ENCODE measurements at regions not wholly inside any gene's neighbourhood (a gene's known extent, or its start where the extent isn't known, plus 50 kb on each side); places are given as distances from the start of the nearest gene placed in this dataset.

DNA sequence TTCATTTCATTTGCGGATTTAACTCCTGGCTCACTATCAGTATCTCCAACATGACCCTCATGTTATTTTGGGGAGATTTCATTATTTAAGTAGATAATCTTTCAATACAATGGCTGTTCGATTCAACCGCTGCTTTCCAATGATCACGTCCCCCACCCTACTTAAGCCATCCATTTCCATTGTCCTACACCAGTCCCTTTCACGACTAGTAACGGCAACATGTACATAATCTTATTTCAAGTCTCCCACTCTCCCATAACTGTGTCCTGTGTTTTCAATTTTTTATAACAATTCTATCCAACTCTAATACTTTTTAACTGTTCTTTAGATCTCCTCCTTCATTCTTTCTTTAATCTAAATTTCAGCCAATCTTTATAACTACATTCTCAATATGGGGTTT lies 890.8 kb upstream of the MAP3K7 start:
- DNase-seq (ENCODE audit: low read depth) = no peak

DNA sequence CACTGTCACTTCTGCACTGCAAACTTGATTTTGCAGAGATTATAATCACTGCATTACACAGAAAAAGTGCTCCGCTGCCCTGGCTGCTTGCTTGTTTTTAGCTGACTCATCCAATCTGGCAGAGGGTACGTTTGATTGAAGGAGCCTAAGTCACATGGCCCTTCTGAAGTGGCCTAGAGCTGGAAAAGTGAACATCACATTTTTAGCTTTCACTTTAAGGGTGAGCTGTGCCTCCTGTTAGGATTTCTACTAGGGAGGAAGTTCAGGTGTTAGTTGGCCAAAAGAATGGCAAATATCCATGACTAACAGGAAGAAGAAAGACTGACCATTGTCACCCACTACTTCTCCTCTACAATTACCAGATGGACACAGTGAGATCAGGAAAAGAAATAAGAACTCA lies 889.1 kb upstream of the MAP3K7 start:
- DNase-seq (ENCODE audit: low read depth) = no peak

DNA sequence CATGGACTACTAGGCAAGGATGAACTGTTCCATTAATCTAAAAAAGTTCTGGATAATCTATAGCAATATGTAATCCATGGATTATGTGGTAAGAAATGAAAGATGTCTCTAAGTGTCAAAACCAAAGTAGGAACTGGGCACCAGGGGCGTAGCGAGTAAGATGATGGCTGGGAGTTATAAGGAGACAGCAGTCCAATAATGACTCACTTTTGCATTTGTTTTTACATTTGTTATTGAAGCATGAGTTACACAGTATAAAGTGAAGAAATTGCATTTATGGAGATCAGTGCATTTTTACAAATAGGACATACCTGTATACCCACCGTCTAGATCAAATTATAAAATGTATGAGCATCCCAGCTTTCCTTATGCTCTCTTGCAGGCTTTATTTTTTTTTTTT lies 878.5 kb upstream of the MAP3K7 start:
- no peak for DNase-seq (ENCODE audit: low read depth)

DNA sequence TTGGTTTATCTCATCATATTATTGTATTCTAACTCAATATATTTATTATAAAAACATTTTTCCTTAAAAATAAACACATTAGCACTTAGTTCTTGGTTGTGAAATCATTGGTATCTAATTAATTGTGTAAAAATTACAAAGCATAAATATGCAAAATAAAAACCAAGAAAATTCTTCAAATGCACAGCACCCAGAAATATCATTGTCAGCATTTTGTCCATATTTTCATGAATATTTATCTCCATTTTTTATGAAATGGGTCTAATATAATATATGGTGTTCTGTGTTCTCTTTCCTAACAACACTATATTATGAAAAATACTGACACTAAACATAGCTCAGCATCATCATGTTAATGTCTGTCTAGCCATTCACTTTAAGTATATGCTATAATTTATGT lies 877.8 kb upstream of the MAP3K7 start:
- no peak for DNase-seq (ENCODE audit: low read depth)

DNA sequence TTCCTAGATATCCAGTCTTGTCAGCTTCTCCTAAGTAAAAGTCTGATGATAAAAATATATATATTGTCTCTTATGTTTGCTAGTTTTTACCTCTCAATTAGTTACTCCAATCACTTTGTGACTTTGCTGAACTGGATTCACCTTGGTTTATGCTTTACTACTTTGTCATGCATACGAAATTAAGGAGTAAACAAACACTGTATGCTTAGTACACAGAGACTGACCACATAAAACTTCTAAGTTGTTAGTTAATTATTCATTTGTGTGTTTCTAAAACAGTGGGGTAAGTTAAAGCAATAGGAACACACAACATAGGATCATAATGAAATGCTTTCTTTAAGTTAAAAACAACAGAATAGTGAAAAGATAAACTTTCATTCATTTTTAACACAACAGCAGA lies 877.3 kb upstream of the MAP3K7 start:
- no peak for DNase-seq (ENCODE audit: low read depth)

DNA sequence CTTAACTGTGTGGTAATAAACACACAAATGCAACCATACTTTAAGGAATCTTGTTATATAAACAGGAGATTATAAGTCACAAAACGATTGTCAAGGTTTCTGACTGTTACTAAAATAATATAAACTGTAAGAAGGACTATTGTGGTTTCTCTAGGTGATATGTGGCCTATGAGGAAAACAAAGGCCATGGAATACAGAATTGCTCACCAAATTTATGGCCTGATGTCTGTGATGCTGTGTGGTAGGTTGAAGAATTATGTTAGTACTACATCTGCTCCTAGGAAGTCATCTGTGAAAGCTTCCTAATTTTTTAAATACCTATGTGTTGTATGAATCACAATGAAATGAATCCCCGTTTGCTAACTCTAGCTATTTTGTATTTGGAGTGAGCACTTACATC lies 875.4 kb upstream of the MAP3K7 start:
- no peak for DNase-seq (ENCODE audit: low read depth)

DNA sequence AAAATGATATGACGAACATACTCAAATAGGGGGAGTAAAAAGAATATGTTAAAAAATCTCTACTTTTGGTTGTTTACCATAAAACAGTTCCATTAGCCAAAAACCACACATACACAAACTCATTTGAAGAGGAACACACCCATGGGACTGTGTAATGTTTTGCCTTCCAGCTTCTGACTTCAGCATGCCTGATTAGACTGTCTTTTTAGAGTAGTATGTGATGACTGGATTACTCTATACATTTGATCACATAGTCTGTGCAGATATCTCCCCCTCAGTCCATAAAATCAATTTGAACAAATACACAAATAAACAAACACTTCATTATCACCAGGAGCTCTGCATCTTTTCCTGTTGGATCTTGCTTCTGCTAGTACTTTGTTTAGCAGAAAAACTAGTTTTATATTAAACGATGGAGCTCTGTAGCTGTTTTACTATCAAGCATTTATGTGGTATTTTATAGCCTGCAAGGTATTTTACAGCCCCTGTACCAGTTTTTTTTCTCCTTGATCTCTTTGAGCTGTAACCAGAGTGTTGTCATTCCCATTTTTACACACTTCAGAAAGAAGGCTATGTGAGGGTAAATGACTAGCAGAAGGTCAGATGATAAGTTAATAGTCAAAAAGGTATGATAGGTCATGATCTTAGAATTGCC lies 866.5 kb upstream of the MAP3K7 start:
- DNase-seq (ENCODE audit: low read depth) = no peak

DNA sequence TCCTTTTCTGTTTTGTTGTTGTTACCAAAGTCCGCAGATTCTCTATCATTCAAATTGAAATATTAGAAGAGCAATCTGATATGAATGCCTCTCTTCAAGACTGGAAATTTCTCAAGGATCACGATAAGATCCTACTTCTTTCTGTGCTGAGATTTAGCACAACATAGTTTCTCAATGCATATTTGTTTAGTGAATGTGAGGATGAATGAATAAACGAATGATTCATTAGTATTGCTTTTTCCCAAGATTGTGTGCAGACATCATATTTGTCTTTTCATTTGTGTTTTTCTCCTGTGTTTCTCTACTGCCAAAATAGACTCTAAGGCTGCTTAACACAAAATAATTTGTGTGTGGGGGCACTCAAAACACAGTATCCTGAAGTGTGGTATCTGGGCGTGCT lies 862.7 kb upstream of the MAP3K7 start:
- DNase-seq (ENCODE audit: low read depth) = no peak

DNA sequence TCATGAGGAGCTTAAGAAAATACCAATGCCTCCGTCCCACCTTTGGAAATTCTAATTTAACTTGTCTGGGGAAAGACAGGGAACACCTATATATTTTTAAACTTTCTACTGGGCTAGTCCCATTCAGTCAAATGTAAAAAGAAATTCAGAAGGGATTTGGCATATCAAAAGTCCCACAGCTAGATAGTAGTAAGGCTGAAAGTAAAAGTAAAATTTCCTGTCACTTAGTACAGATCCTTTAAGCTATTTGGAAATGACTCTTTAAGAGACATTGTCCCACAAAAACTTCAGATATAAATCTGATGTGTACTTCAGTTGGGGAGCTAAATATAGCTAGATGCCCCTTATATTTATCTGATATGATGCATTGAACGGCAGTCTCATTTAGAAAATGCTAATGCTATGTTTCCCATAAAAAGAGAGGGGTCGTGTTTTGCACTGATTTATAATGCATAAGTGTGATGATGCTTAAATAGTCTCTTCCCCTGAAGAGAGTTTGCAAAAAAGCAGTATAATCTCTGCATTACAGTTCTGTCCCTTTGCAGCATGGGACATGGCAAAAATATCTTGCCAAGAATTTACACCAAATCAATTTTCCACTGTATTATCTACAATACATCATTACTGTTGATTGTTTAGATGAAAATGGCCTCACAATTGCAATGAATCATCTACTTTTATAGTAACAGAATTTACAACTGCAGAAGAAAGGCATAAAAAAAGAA lies 860.8 kb upstream of the MAP3K7 start:
- DNase-seq (ENCODE audit: low read depth) = no peak

DNA sequence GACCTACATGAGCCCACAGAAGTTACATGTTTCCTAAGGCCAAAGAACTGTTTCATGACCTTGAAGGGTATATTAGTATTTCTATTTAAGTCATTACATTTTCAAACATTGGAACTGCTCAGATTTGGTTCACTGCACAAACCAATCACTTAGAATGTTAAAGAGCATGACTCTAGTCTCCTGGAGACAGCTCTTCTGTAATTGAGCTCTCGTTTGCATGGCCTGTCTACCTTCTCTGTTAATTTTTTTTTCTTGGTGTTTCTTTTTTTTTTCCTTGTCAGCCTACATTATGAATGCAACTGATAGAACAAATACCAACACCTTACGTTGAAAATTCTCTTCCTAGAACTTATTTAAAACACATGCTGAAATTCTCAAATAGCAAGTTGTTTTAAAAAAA lies 860.2 kb upstream of the MAP3K7 start:
- no peak for DNase-seq (ENCODE audit: low read depth)

DNA sequence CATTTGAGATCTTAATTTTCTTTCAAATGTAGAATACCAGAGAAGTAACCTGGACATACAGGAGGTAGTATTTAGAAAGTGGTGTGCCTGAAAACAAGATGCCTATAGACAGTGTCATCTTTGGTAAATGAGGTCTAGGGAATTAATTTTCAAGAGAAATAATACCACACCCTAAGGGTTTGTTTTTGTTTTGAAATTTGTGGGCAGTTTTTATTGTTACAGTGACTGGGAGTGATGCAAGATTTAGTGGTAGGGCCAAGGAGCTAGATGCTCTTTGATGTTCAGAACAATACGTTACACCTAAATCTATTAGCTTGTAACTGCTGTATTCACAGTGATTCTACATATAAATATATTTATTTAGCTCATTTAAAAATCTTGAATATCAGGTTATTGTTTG lies 856.5 kb upstream of the MAP3K7 start:
- DNase-seq (ENCODE audit: low read depth) = no peak

DNA sequence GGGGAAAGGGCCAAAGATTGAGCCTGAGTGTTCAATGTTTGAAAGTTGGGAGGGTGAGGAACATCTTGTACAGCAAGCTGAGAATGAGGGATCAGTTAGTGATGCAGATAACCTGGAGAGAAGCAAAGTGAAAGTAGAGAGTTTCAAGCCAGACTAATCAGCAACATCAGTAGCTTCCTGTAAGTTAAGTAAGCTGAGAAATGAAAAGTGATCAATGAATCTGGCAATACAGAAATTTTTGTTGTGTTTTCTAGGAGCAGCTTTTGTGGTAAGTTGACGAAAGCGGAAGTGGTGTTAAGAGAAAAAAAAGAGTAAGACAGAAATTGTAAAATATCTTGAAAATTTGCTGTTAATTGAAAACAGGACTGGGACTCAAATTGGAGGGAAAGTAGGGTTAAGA lies 855.5 kb upstream of the MAP3K7 start:
- no peak for DNase-seq (ENCODE audit: low read depth)

DNA sequence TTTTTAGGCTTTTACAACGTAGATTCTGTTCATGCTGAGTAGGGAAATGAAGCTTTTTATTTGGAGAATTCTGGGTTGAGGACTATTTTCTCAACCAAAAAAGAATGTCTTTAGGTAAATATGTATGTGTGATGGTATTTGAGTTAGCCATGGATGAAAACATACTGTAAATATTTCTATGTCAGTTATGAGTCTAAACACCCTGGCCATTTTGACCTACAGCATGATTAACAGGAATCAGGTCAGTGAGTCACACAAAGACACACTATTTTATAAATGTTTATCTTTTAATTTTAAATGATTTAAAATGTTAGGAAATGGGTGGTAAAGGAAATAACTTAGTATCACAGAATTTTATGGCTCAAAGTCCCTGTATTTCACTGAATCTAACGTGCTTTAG lies 851.7 kb upstream of the MAP3K7 start:
- DNase-seq (ENCODE audit: low read depth) = no peak

DNA sequence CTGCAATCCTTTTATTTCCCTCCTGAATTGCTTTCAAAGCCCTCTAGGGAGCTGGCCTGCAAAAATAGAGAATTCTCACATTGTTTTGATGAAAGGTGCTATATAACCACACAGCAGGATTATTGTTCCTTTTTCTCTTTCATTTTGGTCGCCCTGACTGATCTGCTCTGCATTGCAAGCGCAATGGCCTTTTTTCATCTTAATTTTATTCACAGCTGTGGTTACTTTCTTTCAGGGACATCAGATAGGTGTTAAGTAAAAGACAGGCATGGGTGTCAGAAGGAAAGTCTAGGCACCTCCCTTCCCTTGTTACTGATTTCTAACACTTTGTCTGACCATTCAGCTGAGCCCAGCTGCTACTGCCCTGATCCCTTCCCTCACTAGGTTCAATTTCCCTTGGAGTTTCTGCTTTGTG lies 850.5 kb upstream of the MAP3K7 start:
- DNase-seq (ENCODE audit: low read depth) = no peak

DNA sequence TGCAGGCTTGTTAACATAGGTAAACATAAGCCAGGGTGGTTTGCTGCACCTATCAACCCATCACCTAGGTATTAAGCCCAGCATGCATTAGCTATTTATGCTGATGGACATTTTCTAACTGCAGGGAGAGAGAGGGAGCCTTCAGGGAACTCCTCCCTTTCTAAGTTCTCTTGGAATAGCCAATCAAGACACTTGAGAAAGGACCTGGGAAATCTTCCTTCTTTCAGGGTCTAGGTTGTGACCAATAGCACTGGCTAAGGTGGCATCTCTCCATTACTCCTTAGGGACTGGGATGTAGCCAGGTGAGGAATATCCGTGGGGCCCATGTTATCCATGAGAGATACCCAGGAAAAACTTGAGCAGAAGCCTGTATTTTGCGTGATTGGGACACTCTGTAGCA lies 849.6 kb upstream of the MAP3K7 start:
- no peak for DNase-seq (ENCODE audit: low read depth)

DNA sequence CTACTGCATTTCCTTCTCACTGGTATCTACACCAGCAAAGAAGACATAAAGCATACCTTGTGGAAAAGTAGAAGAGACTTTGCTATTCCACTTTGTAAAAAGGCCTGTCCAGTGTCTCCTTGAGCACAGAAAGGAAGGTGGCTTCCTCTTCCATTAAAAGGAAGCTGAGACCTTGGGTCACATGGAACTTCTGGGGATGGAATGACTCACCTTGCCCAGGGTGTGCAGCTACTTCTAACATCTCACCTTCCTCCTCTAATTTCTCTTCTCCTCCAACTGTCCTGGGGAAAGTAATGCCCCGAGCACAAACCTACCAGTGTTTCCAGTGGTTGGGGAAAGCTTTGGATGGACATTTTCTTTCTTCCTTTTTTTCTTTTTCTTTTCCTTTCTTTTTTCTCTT lies 848.8 kb upstream of the MAP3K7 start:
- no peak for DNase-seq (ENCODE audit: low read depth)

DNA sequence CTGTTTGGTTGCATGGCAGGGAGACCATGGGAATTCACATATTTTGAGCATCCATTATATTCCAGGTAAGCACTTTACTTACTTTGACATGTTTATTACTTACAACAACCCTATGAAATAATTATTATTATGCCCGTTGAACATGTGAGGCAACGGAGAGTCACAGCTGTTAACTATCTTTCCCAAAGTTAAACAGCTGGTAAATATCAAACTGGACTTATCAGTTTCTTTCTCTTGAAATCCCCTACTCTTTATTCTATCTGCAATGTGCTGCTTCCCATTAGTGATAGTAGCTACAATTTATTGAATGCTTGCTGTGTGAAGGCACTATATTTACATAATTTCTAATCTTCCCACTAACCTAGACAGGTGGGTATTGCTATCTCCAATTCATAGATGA lies 847.7 kb upstream of the MAP3K7 start:
- DNase-seq (ENCODE audit: low read depth) = no peak

DNA sequence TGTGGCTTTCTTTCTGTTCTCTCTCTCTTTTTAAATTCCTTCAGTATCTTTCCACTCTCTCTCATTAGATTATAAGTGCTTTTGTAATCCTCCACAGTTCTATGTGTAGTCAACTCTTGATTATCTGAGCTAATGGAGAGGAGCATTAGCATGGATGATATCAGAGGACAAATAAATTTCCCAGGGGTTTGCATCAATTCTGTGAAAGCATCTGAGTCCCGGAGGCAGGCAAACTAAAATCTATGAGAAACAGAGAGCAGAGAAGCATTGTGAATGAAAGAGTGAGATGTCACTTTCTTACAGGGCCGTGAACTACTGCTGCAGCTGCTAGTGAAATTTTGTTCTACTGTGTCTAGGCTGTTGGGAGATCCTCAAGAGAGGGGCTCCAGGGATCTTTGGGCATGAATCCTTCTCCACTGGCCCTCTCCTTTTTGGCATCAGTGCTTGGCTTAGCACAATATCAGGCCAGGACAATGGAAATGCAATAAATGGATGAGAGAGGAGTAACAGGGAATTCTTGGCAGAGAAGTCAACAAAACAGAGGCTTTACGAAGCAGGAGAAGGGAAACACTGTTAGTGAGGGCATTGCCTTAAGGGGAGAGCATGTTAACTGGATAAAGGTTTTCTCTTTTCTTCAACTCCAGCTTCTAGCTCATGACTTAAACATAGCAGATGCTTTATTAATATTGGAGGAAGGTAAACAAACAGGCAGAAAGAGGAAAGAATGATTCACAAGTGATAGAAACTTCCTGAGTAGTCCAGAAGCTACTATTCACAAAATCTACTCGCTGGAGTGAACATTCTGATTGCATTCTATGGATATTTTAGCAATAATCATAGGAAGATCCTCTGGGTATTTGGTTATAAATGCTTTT lies 847.0 kb upstream of the MAP3K7 start:
- no peak for DNase-seq (ENCODE audit: low read depth)

DNA sequence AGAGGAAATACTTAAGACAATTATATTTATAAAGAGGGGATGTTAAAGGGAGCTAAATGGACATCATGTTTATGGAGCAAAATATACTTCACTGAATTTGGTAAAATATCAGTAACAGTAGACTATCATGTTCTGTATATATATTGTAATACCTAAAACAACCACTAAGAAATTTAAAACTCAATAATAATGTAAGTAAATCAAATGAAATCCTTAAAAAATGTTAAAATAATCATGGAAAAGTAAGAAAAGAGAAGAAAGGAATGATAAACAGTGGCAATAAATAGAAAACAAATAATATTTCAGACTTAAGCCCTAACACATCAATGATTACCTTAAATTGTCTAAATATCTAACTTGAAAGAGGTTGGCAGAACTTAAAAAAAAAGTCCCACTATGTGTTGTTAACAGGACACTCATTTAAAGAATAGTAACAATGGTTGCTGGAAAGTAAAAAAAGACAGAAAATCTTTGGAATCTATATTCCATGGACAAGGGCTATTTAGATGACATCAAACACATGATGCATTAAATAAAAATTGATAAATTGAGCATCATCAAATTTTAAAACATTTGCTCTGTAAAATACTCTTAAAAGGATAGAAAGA lies 842.2 kb upstream of the MAP3K7 start:
- no peak for DNase-seq (ENCODE audit: low read depth)

DNA sequence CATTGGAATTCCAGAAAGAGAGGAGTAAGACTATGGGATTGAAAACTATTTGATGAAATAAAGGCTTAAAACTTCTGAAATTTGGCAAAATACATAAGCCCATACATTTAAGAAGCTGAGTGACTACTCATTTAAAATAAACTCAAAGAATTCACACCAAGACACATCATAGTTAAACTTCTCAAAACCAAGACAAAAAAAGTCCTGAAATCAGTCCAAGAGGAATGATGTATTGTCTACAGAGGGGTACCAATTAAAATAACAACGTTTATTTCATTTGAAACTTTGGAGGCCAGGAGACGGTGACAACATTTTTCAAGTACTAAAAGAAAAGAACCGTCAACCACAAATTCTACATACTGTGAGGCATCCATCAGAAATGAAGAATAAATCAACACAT lies 841.4 kb upstream of the MAP3K7 start:
- DNase-seq (ENCODE audit: low read depth) = no peak

DNA sequence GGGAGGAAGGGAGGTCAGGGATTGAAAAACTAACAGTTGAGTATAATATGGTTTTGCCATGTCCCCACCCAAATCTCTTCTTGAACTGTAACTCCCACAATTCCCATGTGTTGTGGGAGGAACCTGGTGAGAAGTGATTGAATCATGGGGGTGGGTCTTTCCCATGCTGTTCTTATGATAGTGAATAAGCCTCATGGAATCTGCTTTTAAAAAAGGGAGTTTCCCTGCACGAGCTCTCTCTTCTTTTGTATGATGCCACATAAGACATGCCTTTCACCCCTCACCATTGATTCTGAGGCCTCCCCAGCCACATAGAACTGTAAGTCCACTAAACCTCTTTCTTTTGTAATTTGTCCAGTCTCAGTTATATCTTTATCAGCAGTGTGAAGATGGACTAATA lies 833.4 kb upstream of the MAP3K7 start:
- no peak for DNase-seq (ENCODE audit: low read depth)

DNA sequence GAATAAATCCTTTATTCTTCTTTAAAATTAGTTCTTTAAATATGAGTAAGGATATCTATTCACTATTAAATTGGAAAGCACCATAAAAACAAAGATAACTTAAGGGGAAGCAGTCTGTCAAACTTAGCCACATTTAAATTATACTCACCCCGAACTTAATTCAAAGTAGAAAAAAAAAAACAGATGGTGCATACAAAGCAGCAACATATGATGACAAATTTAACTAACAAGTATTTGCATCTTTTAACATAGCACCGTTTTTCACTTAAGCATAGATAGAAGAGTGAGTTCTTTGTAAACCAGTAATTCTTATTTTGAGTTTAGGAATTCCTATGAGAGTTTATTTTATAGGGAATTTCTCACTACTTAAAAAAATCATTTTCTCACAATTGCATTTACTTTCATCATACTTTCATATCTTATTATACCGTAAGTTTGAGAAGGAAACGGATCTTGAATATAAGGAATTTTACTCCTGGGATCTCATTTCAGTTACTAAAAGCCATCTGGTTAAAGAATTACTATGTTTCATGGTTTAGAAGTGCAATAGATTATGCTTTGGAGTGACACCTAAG lies 828.2 kb upstream of the MAP3K7 start:
- no peak for DNase-seq (ENCODE audit: low read depth)
